ENCODE measurements at regions not wholly inside any gene's neighbourhood (a gene's known extent, or its start where the extent isn't known, plus 50 kb on each side); places are given as distances from the start of the nearest gene placed in this dataset.

DNA sequence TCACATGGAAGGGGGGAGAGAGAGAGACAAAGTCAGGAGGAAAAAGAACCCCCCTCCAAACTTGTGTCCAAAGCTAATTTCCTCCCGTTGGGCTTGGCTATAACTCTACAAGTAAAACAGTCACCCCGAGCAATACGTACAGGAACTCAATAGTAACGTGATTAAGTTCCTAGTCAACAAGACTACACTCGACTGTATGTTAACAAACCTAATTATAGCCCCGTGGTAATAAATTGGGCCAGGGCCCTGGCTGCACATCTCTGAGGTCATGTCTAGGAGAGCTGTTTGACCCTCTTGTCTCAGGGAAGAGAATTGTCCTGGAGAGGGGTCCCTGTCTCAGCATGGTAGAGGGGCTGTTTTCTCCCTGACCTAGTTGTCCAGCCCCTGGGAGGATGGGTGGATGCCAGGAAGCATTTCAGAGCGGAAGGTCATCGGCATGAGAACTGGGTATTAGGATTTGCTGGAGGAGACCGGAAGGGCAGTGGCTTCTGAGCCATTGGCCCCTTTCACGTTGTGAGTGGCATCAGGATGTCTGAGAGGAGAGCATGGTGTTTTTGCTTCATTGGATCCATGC, 60.2 kb upstream of the COMTD1 start:
- Histone ChIP-seq H3K4me1 (ENCODE audit: control insufficient read depth in 3 of 3, insufficient read depth in 3 of 3, low read length in 3 of 3) (peaks cover 14 to 21% (median 19%) of the 10 kb centered on the region in 3 donors), H3K9ac (ENCODE audit: low read depth in 1 of 3, low read length in 3 of 3) (peak overlapping the region; percentile 64 to 92 (median 91)), H3K4me3 (ENCODE audit: low read length in 3 of 3) (peak overlapping the region; percentile 49 to 84 (median 75)), H3K27ac (ENCODE audit: low read depth, low read length) (peak overlapping the region; percentile 91), H3K36me3 (ENCODE audit: control insufficient read depth in 3 of 3, insufficient read depth in 3 of 3, low read length in 3 of 3) (no peaks in the 10 kb centered on the region), H3K9me3 (ENCODE audit: control insufficient read depth in 3 of 3, low read length in 3 of 3) (no peaks in the 10 kb centered on the region), H3K27me3 (ENCODE audit: control insufficient read depth in 3 of 3, insufficient read depth in 3 of 3, low read length in 3 of 3) (no peaks in the 10 kb centered on the region)

DNA sequence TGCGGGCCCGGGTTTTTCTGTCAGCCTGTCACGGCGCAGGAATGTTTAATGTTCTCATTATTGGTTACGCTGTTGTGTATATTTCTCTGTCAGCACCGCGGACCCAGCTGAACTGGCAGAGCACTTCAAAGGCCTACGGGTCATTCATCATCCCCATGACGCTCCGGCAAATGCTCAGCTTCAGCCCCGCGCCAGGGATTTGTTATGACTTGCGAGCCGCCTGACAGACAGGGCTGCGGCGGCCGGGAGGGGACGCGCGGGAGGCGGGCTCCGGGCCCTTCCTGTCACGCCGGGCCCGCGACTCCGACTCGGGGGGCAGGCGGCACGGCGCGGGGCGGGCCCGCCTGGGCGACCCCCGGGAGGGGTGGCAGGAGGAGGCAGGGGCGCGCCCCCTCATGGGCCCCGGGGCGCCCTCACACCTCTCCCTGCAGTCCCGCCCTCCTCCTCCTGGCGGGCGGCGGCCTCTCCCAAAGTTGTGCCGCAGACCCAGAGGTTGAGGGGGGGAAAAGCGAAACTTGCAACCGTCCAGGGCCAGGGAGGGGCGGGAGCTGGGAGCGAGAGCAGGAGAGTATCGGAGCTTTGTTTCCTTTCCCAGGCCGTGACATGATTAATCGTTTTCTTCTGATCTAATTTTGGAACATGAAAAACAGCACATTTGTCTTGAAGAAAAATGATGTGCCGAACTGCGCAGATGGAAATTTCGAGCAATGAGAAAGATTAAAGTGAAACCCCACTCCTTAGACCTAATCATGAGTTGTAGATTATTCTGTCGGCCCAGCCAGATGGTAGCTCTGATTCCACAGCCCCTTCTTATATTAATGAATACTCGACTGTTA, 59.3 kb upstream of the COMTD1 start:
- Histone ChIP-seq H3K36me3 (ENCODE audit: control insufficient read depth in 3 of 3, insufficient read depth in 3 of 3, low read length in 3 of 3) (no peaks in the 10 kb centered on the region), H3K9ac (ENCODE audit: low read depth in 1 of 3, low read length in 3 of 3) (peak overlapping the region; percentile 64 to 92 (median 91)), H3K27ac (ENCODE audit: low read depth, low read length) (peak overlapping the region; percentile 91), H3K4me3 (ENCODE audit: low read length in 3 of 3) (peak overlapping the region; percentile 49 to 84 (median 75)), H3K9me3 (ENCODE audit: control insufficient read depth in 3 of 3, low read length in 3 of 3) (peaks cover 0 to 3% (median 2%) of the 10 kb centered on the region in 3 donors), H3K27me3 (ENCODE audit: control insufficient read depth in 3 of 3, insufficient read depth in 3 of 3, low read length in 3 of 3) (no peaks in the 10 kb centered on the region), H3K4me1 (ENCODE audit: control insufficient read depth in 3 of 3, insufficient read depth in 3 of 3, low read length in 3 of 3) (peaks cover 14 to 21% (median 19%) of the 10 kb centered on the region in 3 donors)

DNA sequence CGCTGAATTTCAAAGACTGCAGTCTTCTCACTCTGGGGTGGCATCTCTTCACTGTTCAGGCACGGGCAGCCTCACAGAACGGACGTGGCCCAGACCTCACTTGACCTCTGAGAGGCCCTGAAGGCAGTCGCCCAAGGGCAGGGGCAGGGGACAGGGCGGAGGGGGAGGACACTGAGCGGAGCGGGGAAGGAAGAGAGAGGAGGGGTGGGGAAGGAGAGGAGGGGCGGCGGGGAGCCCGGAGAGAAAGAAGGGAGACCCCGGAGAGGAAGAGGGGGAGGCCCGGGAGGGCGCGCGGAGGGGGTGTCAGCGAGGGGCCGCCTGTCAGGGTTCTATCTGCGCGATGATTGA, 58.7 kb upstream of the COMTD1 start:
- peak overlapping the region; percentile 64 to 92 (median 91) for H3K9ac ChIP-seq (ENCODE audit: low read depth in 1 of 3, low read length in 3 of 3)

DNA sequence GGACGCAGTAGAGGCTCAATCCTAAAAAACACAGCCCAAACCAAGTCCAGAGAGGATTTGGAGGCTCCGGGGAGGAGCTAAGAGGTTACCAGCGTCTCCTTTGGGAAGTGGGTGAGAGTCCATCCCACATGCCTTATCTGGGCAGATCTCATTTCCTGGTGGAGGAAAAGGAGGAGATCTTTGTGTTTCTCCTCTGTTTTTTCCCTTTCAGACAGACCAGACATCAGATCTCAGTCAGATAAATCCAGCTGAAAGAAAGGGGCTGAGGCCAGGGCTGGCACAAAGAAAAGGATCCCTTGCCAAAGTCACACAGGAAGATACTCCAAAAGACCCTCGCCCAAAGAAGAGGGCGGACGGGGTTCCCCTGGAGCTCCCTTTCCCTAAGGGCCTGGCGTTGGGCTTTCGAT, 58.3 kb upstream of the COMTD1 start:
- Histone ChIP-seq H3K9ac (ENCODE audit: low read depth in 1 of 3, low read length in 3 of 3) (peak overlapping the region; percentile 28 to 92 (median 64)), H3K4me1 (ENCODE audit: control insufficient read depth in 3 of 3, insufficient read depth in 3 of 3, low read length in 3 of 3) (peaks cover 14 to 21% (median 19%) of the 10 kb centered on the region in 3 donors), H3K36me3 (ENCODE audit: control insufficient read depth in 3 of 3, insufficient read depth in 3 of 3, low read length in 3 of 3) (no peaks in the 10 kb centered on the region), H3K27ac (ENCODE audit: low read depth, low read length) (peak overlapping the region; percentile 91), H3K27me3 (ENCODE audit: control insufficient read depth in 3 of 3, insufficient read depth in 3 of 3, low read length in 3 of 3) (no peaks in the 10 kb centered on the region), H3K9me3 (ENCODE audit: control insufficient read depth in 3 of 3, low read length in 3 of 3) (peaks cover 0 to 3% (median 2%) of the 10 kb centered on the region in 3 donors), H3K4me3 (ENCODE audit: low read length in 3 of 3) (peak overlapping the region in 2 of 3 donors; percentile 3 to 75)

More for the DNA sequence above, 58.7 kb upstream of the COMTD1 start:
- Histone ChIP-seq H3K4me1 (ENCODE audit: control insufficient read depth in 3 of 3, insufficient read depth in 3 of 3, low read length in 3 of 3) (peaks cover 14 to 21% (median 19%) of the 10 kb centered on the region in 3 donors), H3K27me3 (ENCODE audit: control insufficient read depth in 3 of 3, insufficient read depth in 3 of 3, low read length in 3 of 3) (no peaks in the 10 kb centered on the region), H3K36me3 (ENCODE audit: control insufficient read depth in 3 of 3, insufficient read depth in 3 of 3, low read length in 3 of 3) (no peaks in the 10 kb centered on the region), H3K9me3 (ENCODE audit: control insufficient read depth in 3 of 3, low read length in 3 of 3) (peaks cover 0 to 3% (median 2%) of the 10 kb centered on the region in 3 donors), H3K27ac (ENCODE audit: low read depth, low read length) (peak overlapping the region; percentile 91), H3K4me3 (ENCODE audit: low read length in 3 of 3) (peak overlapping the region; percentile 49 to 75 (median 69))

DNA sequence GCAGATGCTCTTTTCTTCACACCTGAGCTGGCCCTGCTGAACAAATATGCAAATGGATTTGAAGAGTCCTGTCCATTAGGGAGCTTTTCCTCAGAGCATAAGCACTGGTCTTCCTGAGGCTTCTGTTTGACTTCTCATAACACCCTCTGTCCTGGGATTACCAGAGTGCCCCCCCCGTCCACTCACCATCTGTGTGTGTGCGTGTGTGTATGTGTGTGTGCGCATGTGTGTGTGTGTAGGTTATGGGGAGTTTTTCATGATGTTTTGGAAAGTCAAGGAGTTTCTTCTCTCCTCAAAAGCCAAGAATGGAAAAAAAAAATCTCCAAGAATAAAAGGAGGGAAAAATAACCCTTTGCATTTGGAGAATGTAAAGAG, 57.7 kb upstream of the COMTD1 start:
- Histone ChIP-seq H3K4me3 (ENCODE audit: low read length in 3 of 3) (no peak overlapping the region), H3K9ac (ENCODE audit: low read depth in 1 of 3, low read length in 3 of 3) (peak overlapping the region in 2 of 3 donors; percentile 16 to 92), H3K4me1 (ENCODE audit: control insufficient read depth in 3 of 3, insufficient read depth in 3 of 3, low read length in 3 of 3) (peaks cover 14 to 21% (median 19%) of the 10 kb centered on the region in 3 donors), H3K27ac (ENCODE audit: low read depth, low read length) (no peak overlapping the region), H3K27me3 (ENCODE audit: control insufficient read depth in 3 of 3, insufficient read depth in 3 of 3, low read length in 3 of 3) (no peaks in the 10 kb centered on the region), H3K36me3 (ENCODE audit: control insufficient read depth in 3 of 3, insufficient read depth in 3 of 3, low read length in 3 of 3) (no peaks in the 10 kb centered on the region), H3K9me3 (ENCODE audit: control insufficient read depth in 3 of 3, low read length in 3 of 3) (peaks cover 0 to 3% (median 2%) of the 10 kb centered on the region in 3 donors)

DNA sequence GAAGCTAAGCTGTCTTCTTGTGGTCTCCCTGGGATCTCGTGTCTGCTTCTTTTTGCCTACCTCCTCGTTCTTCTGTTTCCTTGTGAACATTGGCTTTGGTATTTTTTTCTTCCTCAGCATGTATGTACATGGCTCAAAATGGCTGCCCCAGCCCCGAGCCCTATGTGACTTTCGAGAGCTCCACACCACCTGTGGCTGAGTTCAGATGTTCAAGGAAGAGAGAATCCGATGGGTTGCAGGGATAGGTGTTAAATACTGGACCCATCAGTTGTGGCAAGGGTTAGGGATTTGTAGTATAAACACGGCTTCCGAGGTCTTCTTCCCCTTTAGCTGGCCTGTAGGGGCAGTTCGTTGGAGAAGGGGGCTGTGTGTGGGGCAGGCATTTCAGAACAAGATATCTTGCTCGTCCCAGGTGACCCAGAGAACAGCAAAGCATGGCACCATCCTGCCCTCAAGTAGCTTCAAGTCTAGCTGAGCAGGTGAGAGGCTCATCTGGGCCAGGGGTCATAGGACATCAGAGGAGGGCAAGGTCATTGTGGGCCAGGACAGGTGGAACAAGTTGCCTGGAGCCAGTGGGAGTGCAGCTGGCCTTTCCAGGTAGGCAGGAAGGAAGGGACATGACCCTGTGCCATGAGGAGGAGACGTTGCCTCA, 57.2 kb upstream of the COMTD1 start:
- no peak overlapping the region for H3K9ac ChIP-seq (ENCODE audit: low read depth in 1 of 3, low read length in 3 of 3)
- H3K27ac ChIP-seq (ENCODE audit: low read depth, low read length), result no peak overlapping the region

DNA sequence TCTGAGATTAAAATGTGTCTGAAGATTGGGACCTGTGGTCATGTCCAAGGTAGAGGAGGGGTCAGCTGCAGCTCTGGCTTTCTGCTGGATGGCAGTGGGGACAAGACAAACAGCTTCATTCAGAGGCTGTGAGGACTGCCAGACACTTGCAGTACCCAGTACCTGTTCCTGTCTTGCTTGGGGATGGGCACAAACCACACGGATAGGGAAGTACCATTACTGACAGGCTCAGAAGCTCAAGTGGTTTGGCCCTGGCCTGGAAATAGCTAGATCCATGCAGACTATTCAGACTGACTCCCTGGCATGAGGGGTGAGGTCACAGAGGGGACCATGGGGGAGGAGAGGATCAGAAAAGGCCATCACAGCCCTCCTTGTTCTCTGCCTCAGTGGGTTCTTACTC, 56.0 kb upstream of the COMTD1 start:
- Histone ChIP-seq H3K27ac (ENCODE audit: low read depth, low read length) (no peak overlapping the region), H3K27me3 (ENCODE audit: control insufficient read depth in 3 of 3, insufficient read depth in 3 of 3, low read length in 3 of 3) (no peaks in the 10 kb centered on the region), H3K9ac (ENCODE audit: low read depth in 1 of 3, low read length in 3 of 3) (no peak overlapping the region), H3K4me1 (ENCODE audit: control insufficient read depth in 3 of 3, insufficient read depth in 3 of 3, low read length in 3 of 3) (peaks cover 14 to 19% (median 16%) of the 10 kb centered on the region in 3 donors), H3K4me3 (ENCODE audit: low read length in 3 of 3) (no peak overlapping the region), H3K9me3 (ENCODE audit: control insufficient read depth in 3 of 3, low read length in 3 of 3) (peaks cover 0 to 3% (median 2%) of the 10 kb centered on the region in 3 donors), H3K36me3 (ENCODE audit: control insufficient read depth in 3 of 3, insufficient read depth in 3 of 3, low read length in 3 of 3) (no peaks in the 10 kb centered on the region)

More for the DNA sequence above, 57.2 kb upstream of the COMTD1 start:
- H3K4me3 ChIP-seq (ENCODE audit: low read length in 3 of 3), result no peak overlapping the region
- no peaks in the 10 kb centered on the region for H3K27me3 ChIP-seq (ENCODE audit: control insufficient read depth in 3 of 3, insufficient read depth in 3 of 3, low read length in 3 of 3)
- H3K36me3 ChIP-seq (ENCODE audit: control insufficient read depth in 3 of 3, insufficient read depth in 3 of 3, low read length in 3 of 3), result no peaks in the 10 kb centered on the region
- peaks cover 0 to 3% (median 2%) of the 10 kb centered on the region in 3 donors for H3K9me3 ChIP-seq (ENCODE audit: control insufficient read depth in 3 of 3, low read length in 3 of 3)
- H3K4me1 ChIP-seq (ENCODE audit: control insufficient read depth in 3 of 3, insufficient read depth in 3 of 3, low read length in 3 of 3), result peaks cover 14 to 21% (median 19%) of the 10 kb centered on the region in 3 donors

DNA sequence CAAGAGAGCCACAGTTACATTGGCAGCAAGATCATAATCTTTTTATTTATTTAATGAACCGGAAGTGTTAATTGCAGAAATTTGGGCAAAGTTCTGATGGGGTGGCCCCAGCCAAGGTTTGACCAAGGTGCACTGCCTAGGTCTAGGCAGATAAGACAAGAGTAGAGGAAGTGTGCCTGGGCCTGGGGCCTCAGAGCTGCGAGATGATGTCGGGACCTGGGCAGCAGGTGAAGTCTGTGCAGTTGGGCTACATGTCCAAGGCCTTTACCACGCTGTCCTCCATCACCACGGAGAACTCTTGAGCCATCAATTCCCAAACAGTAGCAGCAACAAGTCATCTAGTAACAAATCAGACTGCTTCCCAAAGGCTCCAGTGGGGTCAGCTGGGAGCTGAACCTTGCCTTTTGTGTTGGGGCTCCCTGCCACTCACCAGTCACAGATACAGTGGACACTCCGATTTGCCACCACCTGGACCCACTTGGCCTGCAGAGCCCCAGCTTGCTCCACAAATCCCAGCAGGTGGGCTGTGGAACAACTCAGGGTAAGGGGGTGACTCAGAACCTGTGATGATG, 52.5 kb upstream of the COMTD1 start:
- H3K4me3 ChIP-seq (ENCODE audit: low read length in 3 of 3), result no peak overlapping the region

DNA sequence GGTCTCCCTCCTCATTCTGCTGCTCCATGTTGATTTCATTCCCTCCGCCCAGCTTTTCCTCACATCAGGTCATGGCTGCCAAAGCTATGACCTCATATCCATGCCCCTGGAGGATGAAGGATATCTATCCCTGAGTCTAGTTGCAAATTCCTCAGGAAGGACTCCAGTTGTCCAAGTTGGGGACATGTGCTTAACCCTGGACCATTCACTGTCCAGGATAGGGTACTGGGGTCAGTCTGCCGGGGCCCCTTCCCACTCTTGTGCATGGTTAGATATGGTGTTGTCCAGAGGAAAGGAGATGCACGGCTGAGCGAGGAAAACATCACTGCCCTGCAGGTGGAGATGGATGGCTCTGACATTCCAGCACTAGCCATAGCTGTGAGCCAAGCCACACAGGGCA, 51.9 kb upstream of the COMTD1 start:
- no peaks in the 10 kb centered on the region for H3K36me3 ChIP-seq (ENCODE audit: control insufficient read depth in 3 of 3, insufficient read depth in 3 of 3, low read length in 3 of 3)
- no peak overlapping the region for H3K27ac ChIP-seq (ENCODE audit: low read depth, low read length)
- no peaks in the 10 kb centered on the region for H3K27me3 ChIP-seq (ENCODE audit: control insufficient read depth in 3 of 3, insufficient read depth in 3 of 3, low read length in 3 of 3)
- H3K9ac ChIP-seq (ENCODE audit: low read depth in 1 of 3, low read length in 3 of 3), result no peak overlapping the region
- no peak overlapping the region for H3K4me3 ChIP-seq (ENCODE audit: low read length in 3 of 3)
- H3K4me1 ChIP-seq (ENCODE audit: control insufficient read depth in 3 of 3, insufficient read depth in 3 of 3, low read length in 3 of 3), result peaks cover 0 to 10% (median 8%) of the 10 kb centered on the region in 3 donors
- peaks cover 0 to 3% (median 2%) of the 10 kb centered on the region in 3 donors for H3K9me3 ChIP-seq (ENCODE audit: control insufficient read depth in 3 of 3, low read length in 3 of 3)

More for the DNA sequence above, 52.5 kb upstream of the COMTD1 start:
- Histone ChIP-seq H3K4me1 (ENCODE audit: control insufficient read depth in 3 of 3, insufficient read depth in 3 of 3, low read length in 3 of 3) (peaks cover 0 to 7% (median 6%) of the 10 kb centered on the region in 3 donors), H3K27ac (ENCODE audit: low read depth, low read length) (no peak overlapping the region), H3K9ac (ENCODE audit: low read depth in 1 of 3, low read length in 3 of 3) (no peak overlapping the region), H3K27me3 (ENCODE audit: control insufficient read depth in 3 of 3, insufficient read depth in 3 of 3, low read length in 3 of 3) (no peaks in the 10 kb centered on the region), H3K9me3 (ENCODE audit: control insufficient read depth in 3 of 3, low read length in 3 of 3) (peaks cover 0 to 3% (median 2%) of the 10 kb centered on the region in 3 donors), H3K36me3 (ENCODE audit: control insufficient read depth in 3 of 3, insufficient read depth in 3 of 3, low read length in 3 of 3) (no peaks in the 10 kb centered on the region)
